ENCODE measurements at regions not wholly inside any gene's neighbourhood (a gene's known extent, or its start where the extent isn't known, plus 50 kb on each side); places are given as distances from the start of the nearest gene placed in this dataset.

- TF ChIP-seq CTCF (IDR thresholded peaks at IDR 0.05; ENCODE audit: insufficient read depth, low read length, poor library complexity, severe bottlenecking) (no peak), EZH2phosphoT487 (conservative IDR thresholded peaks at IDR 0.05; ENCODE audit: low read length) (no peak)
These were observed 764.7 kb upstream of the EEF2KMT start for GRCh38 chr16:5862103-5862840.

All from SU-DHL-6 (cell line).